AG04450 (cell line): ENCODE measurements at regions not wholly inside any gene's neighbourhood (a gene's known extent, or its start where the extent isn't known, plus 50 kb on each side); places are given as distances from the start of the nearest gene placed in this dataset.

Experiments
- CTCF ChIA-PET: fragments of 300-600, 350-600 bp; formaldehyde crosslinking; extraction: SDS; loops from one replicate; lab custom pipeline; 2022; ENCODE audit warnings: antibody characterized with exemption, inconsistent platforms; lab: Charles Lee
- POLR2A ChIA-PET: fragments of 350-600 bp; formaldehyde crosslinking; extraction: SDS; loops from one replicate; lab custom pipeline; 2021; ENCODE audit warnings: antibody characterized with exemption, inconsistent platforms; lab: Yijun Ruan, JAX
- DNase-seq: peaks from one replicate; pipeline ENCODE4 v3.0.0-alpha.2; 2011; ENCODE audit warnings: low read depth, low spot score
- H3K27ac ChIP-seq: one replicate; pipeline ENCODE4 v1.5.1; 2012; ENCODE audit warnings: low read depth, low read length, control low read depth
- H3K27me3 ChIP-seq: one replicate; pipeline ENCODE4 v1.6.0; 2012; ENCODE audit warnings: low read length; ENCODE audit not compliant: control insufficient read depth, insufficient read depth
- H3K4me3 ChIP-seq: 2 replicates; pipeline ENCODE4 v1.5.1; 2011; ENCODE audit warnings: mild to moderate bottlenecking, low read depth, low read length, control low read depth
- H3K9me3 ChIP-seq: 2 replicates; pipeline ENCODE4 v1.5.1; 2012; ENCODE audit warnings: low read length; ENCODE audit not compliant: control insufficient read depth, insufficient read depth
- TF ChIP-seq, protein P1 (sequence below): IDR thresholded peaks from 2 replicates; pipeline ENCODE4 v1.5.1; 2011; ENCODE audit warnings: low read depth, low read length, control low read depth, inconsistent platforms

DNA sequence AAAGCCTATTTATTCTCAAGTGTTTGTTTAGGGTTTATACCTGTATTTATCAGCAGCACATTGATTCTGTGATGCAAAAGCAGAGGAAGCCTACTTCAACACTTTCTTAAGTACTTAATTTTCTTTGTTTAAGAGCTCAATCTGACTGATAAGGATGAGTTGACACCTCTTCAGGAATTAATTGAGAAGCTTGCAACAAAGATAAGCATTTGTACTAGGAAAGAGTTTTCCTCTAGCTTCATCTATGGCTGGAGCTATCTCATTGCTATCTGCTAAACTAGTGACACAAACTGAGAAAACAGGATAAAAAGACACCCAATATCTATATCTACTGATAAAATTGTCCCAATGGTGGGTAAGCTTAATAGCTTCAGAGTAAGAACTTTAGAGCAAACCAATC is 170.1 kb upstream of the SLITRK6 start:
- CTCF ChIA-PET = no interaction called here
- no peak overlapping the region for H3K27ac ChIP-seq
- POLR2A ChIA-PET = no interaction called here
- no peaks in the 10 kb centered on the region for H3K27me3 ChIP-seq
- DNase-seq = no peak
- TF ChIP-seq, protein P1, sequence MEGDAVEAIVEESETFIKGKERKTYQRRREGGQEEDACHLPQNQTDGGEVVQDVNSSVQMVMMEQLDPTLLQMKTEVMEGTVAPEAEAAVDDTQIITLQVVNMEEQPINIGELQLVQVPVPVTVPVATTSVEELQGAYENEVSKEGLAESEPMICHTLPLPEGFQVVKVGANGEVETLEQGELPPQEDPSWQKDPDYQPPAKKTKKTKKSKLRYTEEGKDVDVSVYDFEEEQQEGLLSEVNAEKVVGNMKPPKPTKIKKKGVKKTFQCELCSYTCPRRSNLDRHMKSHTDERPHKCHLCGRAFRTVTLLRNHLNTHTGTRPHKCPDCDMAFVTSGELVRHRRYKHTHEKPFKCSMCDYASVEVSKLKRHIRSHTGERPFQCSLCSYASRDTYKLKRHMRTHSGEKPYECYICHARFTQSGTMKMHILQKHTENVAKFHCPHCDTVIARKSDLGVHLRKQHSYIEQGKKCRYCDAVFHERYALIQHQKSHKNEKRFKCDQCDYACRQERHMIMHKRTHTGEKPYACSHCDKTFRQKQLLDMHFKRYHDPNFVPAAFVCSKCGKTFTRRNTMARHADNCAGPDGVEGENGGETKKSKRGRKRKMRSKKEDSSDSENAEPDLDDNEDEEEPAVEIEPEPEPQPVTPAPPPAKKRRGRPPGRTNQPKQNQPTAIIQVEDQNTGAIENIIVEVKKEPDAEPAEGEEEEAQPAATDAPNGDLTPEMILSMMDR = no peak
- no peak overlapping the region for H3K4me3 ChIP-seq
- H3K9me3 ChIP-seq = no peaks in the 10 kb centered on the region

DNA sequence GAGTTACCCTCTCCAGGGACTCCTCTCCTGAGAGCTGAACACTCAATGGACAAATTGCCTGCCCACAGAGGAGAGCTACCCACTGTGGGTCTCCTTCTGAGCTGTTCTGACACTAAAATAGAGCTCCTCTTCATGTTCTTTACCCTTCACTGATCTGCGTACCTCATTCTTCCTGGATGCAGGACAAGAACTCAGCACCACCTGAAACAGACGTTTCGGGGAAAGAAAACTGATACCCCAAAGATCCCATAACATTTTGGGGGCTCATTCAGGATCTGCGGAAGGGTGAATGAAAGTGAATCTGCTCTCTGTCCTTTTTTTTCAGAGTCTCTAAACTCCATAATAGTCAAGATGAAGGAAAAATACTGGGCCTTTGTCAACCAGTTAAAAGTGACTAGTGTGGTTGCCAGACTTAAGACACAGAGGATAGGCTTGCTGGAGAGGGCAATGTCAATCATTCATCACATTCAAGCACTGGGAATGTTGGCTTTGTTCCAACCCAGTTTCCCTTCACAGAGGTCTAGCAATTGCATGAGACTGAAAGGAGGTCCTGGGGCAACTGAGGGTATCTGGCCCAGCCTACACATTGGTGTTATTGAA is 136.7 kb upstream of the SLITRK6 start:
- no peak for DNase-seq
- peaks cover 6% of the 10 kb centered on the region for H3K9me3 ChIP-seq
- POLR2A ChIA-PET = no interaction called here
- H3K27ac ChIP-seq = no peak overlapping the region
- H3K27me3 ChIP-seq = no peaks in the 10 kb centered on the region
- CTCF ChIA-PET = no interaction called here
- H3K4me3 ChIP-seq = no peak overlapping the region
- TF ChIP-seq, protein P1 = no peak

DNA sequence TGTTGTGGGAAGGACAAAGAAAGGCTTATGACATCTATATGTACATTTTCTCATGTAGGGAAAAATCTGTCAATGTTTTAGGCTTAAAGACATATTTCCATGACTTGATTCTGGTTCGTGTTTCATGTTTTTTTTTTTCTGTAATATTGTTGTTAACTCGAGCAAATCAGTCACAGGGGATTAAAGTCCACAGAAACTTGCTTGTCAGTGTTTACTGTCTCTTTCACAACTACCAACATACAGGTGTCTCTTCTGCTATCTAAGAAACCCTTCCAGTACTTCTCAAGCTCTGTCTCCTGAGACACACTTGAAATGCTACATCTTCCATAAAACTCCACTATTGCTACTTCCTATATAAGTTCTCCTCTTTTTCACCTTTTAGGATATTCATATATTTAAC is 130.9 kb upstream of the SLITRK6 start:
- no peak for DNase-seq
- no peaks in the 10 kb centered on the region for H3K27me3 ChIP-seq

DNA sequence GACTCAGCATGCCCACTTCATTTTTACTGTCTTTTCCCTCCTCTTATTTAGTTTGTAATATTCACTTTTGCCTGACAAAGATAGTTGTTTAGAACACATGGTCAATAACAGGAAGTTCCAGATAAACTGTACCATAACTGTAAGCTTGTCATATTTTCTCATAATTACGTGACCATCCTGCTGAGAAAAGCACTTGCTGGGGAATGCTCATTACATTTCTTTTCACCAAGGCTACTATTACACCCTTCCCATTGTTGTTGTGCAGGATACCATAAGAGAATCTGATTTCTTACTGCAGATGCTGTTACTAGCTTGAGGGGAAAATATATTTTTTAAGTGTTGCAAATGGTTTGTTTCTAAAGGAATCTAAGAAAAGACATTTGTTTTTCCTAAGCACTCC is 111.7 kb upstream of the SLITRK6 start:
- POLR2A ChIA-PET = no interaction called here
- DNase-seq = no peak
- H3K4me3 ChIP-seq = no peak overlapping the region
- TF ChIP-seq, protein P1 = no peak
- no peak overlapping the region for H3K27ac ChIP-seq
- H3K9me3 ChIP-seq = no peaks in the 10 kb centered on the region
- CTCF ChIA-PET = no interaction called here
- H3K27me3 ChIP-seq = no peaks in the 10 kb centered on the region

More for the DNA sequence above, 130.9 kb upstream of the SLITRK6 start:
- H3K27ac ChIP-seq = no peak overlapping the region
- TF ChIP-seq, protein P1 = no peak
- H3K9me3 ChIP-seq = no peaks in the 10 kb centered on the region
- POLR2A ChIA-PET = no interaction called here
- H3K4me3 ChIP-seq = no peak overlapping the region
- CTCF ChIA-PET = no interaction called here

DNA sequence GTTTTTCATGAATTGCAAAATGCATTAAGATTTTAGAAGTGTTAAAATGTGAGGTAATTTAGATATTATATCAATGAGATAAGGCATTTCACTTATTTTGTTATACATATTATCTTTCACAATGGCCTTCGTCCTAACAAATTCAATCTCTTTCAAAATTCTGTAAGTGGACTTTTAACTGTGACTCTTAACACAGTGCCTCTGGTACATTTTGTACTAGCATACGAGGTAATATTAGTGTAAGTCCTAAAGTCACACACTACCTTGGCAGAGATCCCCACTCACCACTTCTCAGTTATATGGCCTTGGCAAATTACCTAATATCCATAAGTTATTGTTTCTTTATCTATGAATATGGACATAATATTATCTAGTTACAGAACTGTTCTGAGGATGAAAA is 101.3 kb upstream of the SLITRK6 start:
- Histone ChIP-seq H3K27ac (no peak overlapping the region), H3K4me3 (no peak overlapping the region), H3K27me3 (no peaks in the 10 kb centered on the region), H3K9me3 (no peaks in the 10 kb centered on the region)
- TF ChIP-seq, protein P1 = no peak
- POLR2A ChIA-PET = no interaction called here
- CTCF ChIA-PET = no interaction called here
- DNase-seq = no peak
